Mammary epithelial cell (primary cell): ENCODE measurements at regions not wholly inside any gene's neighbourhood (a gene's known extent, or its start where the extent isn't known, plus 50 kb on each side); places are given as distances from the start of the nearest gene placed in this dataset.
"Not testable (repeated sequence)": the region's sequence is repeated elsewhere in the genome, so short reads cannot be mapped to it uniquely, and the experiment has no call there.

Source experiments
- CTCF ChIP-seq, 2 donors: IDR thresholded peaks in 1 of 2; conservative IDR thresholded peaks in 1 of 2; 2 replicates each; pipeline ENCODE4 v1.5.1; 2011 to 2012; ENCODE audit warnings: inconsistent platforms in 2 of 2, low read length in 2 of 2, mild to moderate bottlenecking in 2 of 2, control low read depth in 1 of 2, low read depth in 1 of 2; ENCODE audit not compliant: insufficient read depth in 1 of 2; ENCODE audit errors: extremely low read depth in 1 of 2
- EZH2 ChIP-seq: IDR thresholded peaks from 2 replicates; pipeline ENCODE4 v1.6.1; 2012; ENCODE audit warnings: low read length, inconsistent platforms, borderline replicate concordance

- TF ChIP-seq CTCF (conservative IDR thresholded peaks at IDR 0.05 in 1 of 2, IDR thresholded peaks at IDR 0.05 in 1 of 2; ENCODE audit: extremely low read depth in 1 of 2, insufficient read depth in 1 of 2, low read depth in 1 of 2, low read length in 2 of 2); EZH2: not testable (repeated sequence)
Observed at GRCh38 chr9:64058070-64058469, 1226.9 kb downstream of the FOXD4L5 start.
